ENCODE measurements at regions not wholly inside any gene's neighbourhood (a gene's known extent, or its start where the extent isn't known, plus 50 kb on each side); places are given as distances from the start of the nearest gene placed in this dataset.
"Not testable (repeated sequence)": the region's sequence is repeated elsewhere in the genome, so short reads cannot be mapped to it uniquely, and the experiment has no call there.

DNA sequence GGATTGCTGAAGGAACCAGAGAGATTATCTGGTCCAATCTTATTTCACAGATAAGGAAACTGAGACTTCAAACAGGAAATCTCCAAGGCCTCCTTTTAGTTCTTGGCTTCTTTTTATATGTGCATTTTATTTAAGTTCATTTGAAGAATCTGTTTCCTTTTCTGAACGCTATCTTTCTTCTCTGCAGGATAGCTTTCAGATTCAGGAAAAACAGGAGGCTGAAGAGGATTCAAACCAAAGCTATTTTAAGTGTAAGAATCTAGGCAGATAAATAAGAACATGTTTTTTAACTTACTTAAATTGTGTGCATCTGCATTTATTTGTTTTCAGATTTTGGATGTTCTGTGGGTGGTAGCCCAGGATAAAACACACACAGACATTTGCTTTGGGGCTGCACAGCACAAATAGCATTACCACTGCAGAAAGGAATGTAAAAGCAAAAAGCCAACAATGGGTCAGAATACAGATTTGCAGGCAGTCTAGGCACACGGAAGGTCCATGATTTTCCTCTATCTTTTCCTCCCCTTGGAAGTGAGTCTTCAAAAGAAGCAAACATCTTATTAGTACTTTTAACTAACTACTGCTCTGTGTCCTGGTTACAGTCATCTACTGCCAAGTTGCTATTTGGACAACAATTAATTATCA, 188.8 kb upstream of the TBX18 start:
- no peak for DNase-seq

DNA sequence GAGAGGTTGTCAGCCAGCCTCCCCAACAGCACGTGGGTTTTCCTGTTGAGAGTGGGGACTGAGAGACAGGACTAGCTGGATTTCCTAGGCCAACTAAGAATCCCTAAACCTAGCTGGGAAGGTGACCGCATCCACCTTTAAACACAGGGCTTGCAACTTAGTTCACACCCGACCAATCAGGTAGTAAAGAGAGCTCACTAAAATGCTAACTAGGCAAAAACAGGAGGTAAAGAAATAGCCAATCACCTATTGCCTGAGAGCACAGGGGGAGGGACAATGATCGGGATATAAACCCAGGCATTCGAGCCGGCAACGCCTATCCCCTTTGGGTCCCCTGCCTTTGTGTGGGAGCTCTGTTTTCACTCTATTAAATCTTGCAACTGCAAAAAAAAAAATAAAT, 180.5 kb upstream of the TBX18 start:
- not testable (repeated sequence) for DNase-seq

DNA sequence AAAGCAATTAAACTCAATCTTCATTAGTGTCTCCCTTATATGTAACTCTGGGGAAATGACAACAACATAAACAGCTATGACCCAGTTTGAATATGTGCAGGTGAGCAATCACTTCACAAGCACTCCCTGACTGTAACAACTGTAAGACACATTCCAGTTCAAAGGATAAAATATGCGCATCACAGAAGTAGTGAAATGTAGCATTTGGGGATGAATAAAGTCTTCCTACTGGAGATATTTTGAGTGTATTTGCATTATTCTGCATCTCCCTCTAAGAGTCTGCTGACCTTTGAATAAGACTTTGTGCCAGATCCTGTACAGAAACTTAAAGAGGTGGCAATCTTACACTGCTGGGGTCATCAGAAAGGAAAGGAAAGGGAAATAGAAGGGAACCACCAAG, 179.5 kb upstream of the TBX18 start:
- DNase-seq: no peak

DNA sequence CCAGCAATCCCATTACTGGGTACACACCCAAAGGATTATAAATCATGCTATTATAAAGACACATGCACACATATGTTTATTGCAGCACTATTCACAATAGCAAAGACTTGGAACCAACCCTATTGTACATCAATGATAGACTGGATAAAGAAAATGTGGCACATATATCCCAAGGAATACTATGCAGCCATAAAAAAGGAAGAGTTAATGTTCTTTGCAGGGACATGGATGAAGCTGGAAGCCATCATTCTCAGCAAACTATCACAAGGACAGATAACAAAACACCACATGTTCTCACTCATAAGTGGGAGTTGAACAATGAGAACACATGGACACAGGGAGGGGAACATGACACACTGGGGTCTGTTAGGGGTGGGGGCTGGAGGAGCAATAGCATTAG, 177.2 kb upstream of the TBX18 start:
- not testable (repeated sequence) for DNase-seq

DNA sequence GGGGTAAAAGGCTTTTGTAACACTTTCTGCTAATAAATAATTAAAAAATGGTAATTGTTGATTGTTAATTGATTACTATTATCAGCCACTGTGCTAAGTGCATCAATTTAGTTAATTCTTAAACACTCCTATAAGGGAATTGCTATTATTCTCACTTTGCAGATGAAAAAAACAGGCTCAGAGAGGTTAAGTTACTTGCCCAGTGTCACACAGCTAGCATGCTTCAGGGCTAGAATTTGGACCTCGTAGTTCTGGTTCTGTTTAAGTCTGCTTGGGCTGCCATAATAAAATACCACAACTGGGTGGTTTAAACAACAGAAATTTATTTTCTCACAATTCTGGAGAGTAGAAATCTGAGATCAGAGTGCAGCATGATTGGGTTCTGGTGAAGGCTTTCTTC, 164.8 kb upstream of the TBX18 start:
- DNase-seq: no peak

DNA sequence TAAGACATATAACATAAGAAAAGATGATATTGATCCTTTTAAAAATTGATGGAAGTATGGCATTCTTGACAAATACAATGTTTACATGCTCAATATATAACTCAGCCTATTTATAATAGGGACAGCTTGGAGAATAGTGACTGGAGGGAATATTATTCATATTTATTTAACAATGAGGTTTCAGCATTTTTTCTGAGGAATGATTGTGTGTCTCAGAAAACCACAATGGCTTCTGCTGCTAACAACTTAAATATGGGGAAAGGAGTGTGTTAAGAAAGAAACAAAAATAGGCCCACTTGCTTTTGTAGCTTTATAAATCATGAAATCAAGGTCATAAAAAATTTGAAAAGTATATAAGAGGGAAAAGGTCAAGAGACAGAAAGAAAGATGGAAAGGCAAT, 163.2 kb upstream of the TBX18 start:
- no peak for DNase-seq

DNA sequence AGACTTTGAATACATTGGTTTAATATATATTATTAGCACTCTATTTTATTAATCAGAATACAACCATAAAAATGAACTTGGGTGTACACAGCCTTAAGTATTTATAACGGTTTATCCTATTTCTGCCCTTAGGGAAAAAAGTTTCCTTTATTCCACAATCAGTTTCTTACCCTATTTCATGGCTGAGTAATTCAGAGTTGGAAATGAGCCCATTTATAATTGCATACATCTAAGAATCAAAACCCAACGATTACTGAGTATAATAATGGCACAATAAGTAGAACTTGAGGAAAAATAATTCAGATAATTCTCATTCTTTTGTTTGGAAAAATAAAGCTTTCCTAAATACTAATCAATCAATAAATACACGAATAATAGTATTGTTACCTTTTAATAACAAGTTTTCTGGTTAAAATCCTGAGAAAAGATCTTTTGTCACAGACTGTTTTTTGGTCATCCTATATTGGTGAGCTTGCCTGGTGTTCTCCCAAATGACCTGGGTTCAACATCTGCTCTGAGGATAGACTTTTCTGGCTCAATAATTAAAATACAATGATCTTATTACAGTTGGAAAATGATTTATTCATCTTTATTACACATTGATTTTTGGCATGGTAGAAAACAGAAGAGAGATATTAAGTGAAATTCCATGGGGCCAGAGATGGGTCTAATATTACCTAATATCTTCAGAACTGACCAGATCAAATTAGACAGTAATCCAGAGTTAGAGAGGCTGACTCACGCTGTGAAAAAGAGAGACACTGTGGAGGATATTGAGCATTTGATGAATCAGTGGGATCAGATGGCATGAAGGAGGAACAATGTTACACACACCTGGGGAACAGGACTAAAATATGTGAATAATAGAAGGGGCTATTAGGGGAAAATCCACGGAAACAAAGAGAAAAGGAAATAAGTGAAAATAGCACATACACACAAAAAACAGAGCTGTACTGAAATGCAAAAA, 162.1 kb upstream of the TBX18 start:
- no peak for DNase-seq

DNA sequence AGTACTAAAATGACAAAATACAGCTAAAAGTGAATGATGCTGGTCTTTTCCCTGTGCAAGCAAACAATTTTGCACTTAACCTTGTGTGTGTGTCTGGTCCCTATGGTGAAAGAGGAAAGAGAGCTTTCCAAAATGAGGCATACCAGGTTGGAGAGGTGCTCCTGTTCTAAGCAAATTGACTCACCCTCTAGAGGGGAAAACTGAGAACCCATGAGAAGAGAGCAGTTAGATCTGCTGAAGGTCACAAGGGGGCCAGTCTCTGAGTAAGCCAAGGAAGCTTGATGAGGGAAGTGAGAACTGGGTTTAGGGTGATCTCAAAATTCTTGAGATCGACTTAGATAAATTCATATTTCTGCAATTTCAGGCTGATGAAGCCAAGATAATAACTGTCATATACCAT, 157.5 kb upstream of the TBX18 start:
- no peak for DNase-seq

DNA sequence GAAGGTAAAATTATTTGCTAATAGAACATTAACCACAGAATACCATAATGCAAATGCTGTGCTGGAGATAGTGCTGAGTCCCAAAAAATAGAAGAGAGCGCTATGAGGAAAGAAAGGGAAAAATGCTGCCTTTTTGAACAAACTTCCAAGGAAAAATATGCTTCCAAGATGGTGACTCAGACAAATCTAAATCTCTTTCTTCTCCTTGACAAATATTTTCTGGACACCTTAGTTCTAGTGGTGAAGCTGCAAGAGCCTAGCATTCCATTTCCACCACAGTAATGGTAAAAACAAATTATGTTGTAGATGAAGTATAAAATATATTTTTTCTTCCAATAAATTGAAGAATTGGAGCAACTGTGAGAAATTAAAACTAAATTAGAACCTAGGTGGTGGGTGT, 155.6 kb upstream of the TBX18 start:
- DNase-seq: no peak

DNA sequence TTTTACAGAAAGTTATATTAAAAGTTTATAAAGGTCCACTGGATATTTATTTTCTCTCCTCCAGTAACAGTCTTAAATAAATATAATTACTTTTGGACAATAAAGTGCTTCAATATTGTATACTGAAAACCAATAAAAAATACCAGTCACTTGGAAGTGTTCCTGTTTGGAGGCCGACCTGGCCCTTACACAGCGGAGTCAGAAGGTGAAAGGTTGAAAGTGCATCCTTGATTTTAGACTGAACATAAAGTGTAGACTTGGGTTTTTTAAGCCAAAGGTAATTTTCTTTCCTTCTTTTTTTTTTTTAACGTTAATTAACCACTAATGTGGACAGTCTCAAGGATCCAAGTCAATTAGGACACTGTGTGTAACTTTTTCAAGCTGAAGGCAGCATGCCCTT, 152.3 kb upstream of the TBX18 start:
- no peak for DNase-seq

DNA sequence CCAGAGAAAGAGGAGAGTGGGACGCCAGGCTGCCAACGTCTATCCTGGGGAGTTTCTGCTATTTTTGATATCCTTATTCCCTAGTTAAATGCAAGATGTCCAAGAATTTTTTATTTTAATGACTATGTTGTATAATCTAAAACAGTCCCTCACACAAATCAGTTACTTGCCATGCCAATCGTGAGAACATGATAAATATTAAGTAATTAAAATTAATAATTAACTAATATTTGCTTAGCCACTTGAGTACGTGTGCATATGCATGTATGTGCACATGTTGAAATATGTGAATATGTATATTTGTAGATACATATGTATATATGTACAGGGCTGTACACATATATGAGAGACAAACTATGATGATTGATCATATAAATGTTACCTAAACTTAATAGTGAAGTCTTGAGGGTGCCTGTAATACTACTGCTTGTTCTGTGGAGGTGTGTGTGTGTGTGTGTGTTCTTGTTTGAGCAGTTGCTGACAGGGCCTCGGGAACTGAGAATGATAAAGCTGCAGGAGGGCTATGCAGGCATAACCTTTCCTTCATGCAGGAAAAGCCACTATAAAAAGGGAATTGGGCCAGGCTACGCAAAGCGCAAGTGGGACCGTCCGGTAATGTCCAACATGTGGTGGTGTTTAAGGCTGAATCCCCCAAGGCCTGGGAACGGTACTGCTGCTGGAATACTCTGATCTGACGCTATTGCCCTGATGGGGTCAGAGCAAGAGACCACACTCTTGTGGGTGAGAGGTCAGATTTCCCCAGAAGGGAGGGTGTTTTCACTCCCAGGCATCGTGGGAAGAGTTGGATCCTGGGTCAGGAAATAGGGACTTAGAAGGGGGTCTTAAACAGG, 148.3 kb upstream of the TBX18 start:
- no peak for DNase-seq

DNA sequence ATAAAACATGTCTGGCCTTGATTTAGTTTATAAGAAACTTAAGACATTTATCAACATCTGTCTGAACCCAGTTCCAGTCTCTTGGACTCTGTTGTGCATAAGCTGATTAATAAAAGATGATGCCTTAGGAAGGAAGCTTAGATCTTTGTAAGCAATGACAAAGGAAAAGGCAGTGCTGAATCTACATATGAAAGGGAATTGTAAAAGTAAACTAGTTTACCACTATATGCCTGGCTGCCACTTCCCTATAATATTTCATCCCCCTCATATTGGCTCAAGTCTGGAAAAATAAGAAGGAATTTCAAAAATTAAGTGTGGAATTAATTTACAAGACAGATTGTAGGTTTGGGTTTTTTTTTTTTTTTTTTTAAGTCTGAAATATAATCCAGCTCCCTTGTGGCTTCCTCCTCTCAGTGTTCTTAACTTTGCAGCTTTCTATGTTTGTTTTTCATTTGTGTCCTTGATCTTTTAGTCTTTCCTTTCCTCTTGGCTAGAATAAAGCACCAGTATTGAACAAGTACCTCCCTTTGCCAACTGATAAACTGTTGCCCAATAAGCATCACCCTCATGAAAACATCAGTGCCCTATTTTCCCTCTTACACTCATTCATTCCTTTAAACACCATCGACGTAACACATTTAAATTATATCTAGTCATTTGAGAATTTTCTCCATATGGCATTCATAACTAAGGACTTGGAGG, 146.7 kb upstream of the TBX18 start:
- no peak for DNase-seq

DNA sequence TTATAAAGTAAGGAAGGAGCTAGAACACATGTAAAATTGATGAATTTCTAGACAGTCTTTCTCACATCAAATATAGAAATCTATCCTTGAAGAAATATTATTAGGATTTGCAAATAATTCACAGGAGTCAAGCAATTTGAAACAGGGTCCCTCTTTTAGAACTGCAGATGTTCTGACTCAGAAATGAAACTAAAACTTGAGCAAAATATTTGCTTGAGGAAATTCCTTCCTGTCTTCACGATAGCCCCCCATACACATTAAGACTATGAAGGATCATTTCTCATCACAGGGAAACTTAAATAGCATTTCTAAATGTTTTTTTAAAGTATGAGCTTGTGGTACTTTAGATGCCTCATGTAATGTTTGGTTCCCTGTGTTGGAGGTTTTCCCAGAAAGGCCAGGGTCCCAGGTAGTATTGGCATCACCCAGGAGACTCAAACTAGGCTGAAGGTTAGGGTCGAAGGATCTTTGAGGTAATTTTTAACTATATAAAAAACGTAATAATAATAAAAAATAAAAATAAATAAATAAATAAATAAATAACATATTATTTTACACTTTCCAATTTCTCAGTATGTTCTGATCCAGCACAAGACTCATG, 144.0 kb upstream of the TBX18 start:
- no peak for DNase-seq

DNA sequence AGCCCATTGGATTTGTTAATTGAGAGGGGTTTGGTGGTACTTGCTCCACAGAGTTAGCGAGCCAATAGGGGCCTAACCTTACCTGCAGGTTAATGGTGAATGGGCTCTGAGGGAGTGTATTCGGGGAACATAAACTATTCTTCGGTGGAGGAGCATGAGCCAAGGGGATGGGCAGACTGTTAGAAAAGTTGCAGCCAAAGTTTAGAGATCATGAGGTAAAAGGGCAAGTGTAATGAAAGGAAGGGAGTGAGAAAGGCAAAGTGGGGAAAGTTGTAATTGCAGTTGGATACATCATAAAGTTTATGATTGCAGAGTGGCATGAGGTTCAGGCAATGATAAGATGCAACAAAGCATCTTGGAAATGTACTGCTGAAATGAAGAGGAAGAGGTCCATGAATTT, 142.1 kb upstream of the TBX18 start:
- no peak for DNase-seq

DNA sequence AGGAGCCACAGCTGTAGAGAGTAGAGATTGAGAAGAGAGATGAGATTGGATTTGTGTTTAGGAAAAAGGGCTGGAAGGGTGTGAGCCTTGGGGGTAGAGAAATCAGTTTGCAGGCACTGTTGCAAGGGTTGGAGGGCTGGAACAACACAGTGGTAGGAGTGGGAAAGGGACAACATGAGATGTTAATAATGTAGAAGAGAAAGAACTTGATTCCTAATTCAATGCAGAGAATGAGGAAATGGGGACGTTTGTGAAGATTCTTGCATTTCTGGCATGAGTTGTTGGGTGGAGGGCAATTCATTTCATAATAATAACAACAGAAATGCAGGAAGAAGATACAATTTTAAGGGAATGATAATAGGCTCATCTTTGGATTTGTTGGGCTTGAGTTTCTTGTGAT, 141.4 kb upstream of the TBX18 start:
- DNase-seq: no peak

DNA sequence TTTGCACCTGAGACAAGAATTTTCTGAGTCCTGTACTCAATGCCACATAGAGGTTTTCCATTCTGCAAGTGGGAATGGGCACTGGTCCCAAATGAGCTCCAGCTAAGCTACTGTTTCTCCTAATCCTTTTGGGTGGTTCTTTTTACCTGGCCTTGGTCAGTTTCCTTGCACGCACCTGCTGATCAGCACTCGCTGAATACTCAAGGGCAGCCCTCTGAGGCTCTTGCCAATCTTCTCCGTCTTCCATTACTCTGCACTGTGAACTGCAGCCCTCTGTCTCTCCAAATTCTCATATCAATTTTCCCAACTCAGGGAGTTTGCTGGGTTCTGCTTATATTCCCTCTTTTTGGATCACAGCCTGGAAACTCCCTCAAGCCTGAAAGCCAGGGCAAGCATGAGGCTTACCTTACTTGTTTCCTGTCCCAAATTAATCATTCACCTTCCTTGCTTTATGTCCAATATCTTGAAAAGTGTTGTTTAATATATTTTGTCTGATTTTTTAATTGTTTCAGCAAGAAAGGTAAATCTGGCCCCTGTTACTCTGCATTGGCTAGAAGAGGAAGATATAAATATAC, 138.0 kb upstream of the TBX18 start:
- DNase-seq: no peak

DNA sequence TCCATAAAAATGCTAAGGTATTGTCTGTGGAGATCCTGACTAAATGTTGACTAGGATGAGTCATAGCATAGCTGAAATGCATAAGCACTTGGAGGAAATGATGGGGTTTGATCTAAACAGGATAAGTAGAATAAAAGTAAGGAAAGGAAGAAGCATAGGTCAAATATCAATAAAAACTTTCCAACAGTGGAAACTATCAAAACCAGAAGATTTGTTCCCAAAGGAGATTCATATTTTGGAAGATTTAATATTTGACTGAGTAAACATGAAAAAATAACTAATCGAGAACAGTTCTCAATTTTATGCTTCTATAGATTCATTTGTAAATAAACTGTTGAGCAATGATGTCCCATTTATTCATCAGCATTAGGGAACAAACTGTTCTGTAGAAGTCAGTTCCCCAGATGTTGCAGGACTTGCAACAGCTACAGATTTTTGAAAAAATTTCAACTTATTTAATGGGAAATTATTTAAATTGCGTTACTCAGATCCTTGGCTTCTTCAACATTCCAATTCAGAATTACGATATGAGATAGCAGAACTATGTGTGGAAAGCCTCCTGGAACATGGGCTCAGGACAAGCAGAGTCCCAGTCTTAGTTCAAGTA, 133.7 kb upstream of the TBX18 start:
- DNase-seq: no peak

DNA sequence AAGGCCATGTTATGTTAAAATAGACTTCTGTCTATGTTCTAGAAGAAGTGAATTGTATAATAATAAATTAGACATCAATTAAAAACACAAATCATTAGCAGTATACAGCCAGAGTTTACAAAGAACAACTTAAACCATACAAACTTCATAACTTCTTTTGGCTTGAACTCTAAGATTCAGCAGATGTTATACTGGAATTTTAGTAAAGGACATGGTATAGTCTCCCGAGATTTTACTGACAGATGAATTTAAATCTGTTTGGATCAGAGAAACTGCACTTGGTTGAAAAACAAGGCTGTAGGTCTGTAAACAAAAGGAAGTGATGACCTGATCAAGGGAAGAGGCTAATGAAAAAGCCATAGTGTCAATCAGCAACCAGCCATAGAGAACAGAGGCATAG, 132.6 kb upstream of the TBX18 start:
- DNase-seq: no peak

DNA sequence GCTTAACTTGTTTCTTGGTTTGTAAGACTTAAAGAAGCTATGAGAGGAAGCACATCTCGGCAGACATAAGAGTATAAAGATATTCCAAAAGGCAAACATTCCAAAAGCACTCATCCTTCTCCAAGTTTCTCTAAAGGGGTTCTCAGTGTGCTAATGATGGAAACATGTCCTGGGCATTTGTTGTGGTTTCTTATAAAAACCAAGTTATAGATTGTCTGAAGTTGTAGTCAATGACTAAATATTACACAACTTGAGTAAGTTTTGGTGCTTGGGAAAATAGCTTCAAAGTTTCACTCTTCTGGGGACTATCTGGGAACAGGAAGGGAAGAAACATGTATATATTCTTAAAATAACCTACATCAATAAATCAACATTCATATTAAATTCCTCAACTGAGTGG, 128.3 kb upstream of the TBX18 start:
- no peak for DNase-seq

Measured in anterior cingulate cortex (tissue), 58 donors.